ENCODE measurements at regions not wholly inside any gene's neighbourhood (a gene's known extent, or its start where the extent isn't known, plus 50 kb on each side); places are given as distances from the start of the nearest gene placed in this dataset.
A peak's percentile ranks its signal among the peaks of the same experiment; 100 is the strongest.
"Not testable (repeated sequence)": the region's sequence is repeated elsewhere in the genome, so short reads cannot be mapped to it uniquely, and the experiment has no call there.

- Histone ChIP-seq H3K27me3 (no peaks in the 10 kb centered on the region), H3K36me3 (no peaks in the 10 kb centered on the region), H3K4me1 (no peaks in the 10 kb centered on the region), H3K4me3 (no peak overlapping the region), H3K27ac (no peak overlapping the region), H3K9me3 (no peaks in the 10 kb centered on the region)
- intact Hi-C loops (cut with DNase I; ENCODE audit: low total_unique reads): no loop called here
- TF ChIP-seq EP300 (IDR thresholded peaks at IDR 0.05): no peak
- TF ChIP-seq, protein P1, sequence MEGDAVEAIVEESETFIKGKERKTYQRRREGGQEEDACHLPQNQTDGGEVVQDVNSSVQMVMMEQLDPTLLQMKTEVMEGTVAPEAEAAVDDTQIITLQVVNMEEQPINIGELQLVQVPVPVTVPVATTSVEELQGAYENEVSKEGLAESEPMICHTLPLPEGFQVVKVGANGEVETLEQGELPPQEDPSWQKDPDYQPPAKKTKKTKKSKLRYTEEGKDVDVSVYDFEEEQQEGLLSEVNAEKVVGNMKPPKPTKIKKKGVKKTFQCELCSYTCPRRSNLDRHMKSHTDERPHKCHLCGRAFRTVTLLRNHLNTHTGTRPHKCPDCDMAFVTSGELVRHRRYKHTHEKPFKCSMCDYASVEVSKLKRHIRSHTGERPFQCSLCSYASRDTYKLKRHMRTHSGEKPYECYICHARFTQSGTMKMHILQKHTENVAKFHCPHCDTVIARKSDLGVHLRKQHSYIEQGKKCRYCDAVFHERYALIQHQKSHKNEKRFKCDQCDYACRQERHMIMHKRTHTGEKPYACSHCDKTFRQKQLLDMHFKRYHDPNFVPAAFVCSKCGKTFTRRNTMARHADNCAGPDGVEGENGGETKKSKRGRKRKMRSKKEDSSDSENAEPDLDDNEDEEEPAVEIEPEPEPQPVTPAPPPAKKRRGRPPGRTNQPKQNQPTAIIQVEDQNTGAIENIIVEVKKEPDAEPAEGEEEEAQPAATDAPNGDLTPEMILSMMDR (IDR thresholded peaks at IDR 0.05): no peak
- no peak for TF ChIP-seq POLR2A (IDR thresholded peaks at IDR 0.05)
- no peak for DNase-seq
These were observed 239.2 kb downstream of the RPIA start for GRCh38 chr2:88930659-88931058.

GRCh38 chr2:88932686-88933085 is 241.2 kb downstream of the RPIA start:
- H3K4me1 ChIP-seq: no peaks in the 10 kb centered on the region
- H3K9me3 ChIP-seq: no peaks in the 10 kb centered on the region
- H3K27ac ChIP-seq: no peak overlapping the region
- 73 to 84% (median 77%) methylated on average over 3 of the region's 3 CpGs for WGBS, 5 donors
- DNase-seq: no peak
- intact Hi-C loops (cut with DNase I; ENCODE audit: low total_unique reads): no loop called here
- no peaks in the 10 kb centered on the region for H3K27me3 ChIP-seq
- TF ChIP-seq EP300 (IDR thresholded peaks at IDR 0.05): no peak
- TF ChIP-seq, protein P1 (IDR thresholded peaks at IDR 0.05): no peak
- no peak for TF ChIP-seq POLR2AphosphoS5 (IDR thresholded peaks at IDR 0.05)
- no peak for TF ChIP-seq POLR2A (IDR thresholded peaks at IDR 0.05)
- H3K36me3 ChIP-seq: no peaks in the 10 kb centered on the region
- H3K4me3 ChIP-seq: no peak overlapping the region

- Histone ChIP-seq H3K27ac (no peak overlapping the region), H3K9me3 (no peaks in the 10 kb centered on the region), H3K4me3 (no peak overlapping the region), H3K4me1 (no peaks in the 10 kb centered on the region), H3K36me3 (no peaks in the 10 kb centered on the region), H3K27me3 (no peaks in the 10 kb centered on the region)
- 60 to 78% (median 67%) methylated on average over 4 of the region's 4 CpGs for WGBS, 5 donors
- intact Hi-C loops (cut with DNase I; ENCODE audit: low total_unique reads): no loop called here
- no peak for DNase-seq
- TF ChIP-seq POLR2A (IDR thresholded peaks at IDR 0.05) (no peak), EP300 (IDR thresholded peaks at IDR 0.05) (no peak), POLR2AphosphoS5 (IDR thresholded peaks at IDR 0.05) (no peak)
- TF ChIP-seq, protein P1 (IDR thresholded peaks at IDR 0.05): no peak
These were observed 241.6 kb downstream of the RPIA start for GRCh38 chr2:88933091-88933490.

GRCh38 chr2:88933980-88934379 is 242.5 kb downstream of the RPIA start:
- intact Hi-C loops (cut with DNase I; ENCODE audit: low total_unique reads): no loop called here
- Histone ChIP-seq H3K27ac (no peak overlapping the region), H3K4me1 (no peaks in the 10 kb centered on the region), H3K27me3 (no peaks in the 10 kb centered on the region), H3K4me3 (no peak overlapping the region), H3K9me3 (no peaks in the 10 kb centered on the region), H3K36me3 (no peaks in the 10 kb centered on the region)
- no peak for TF ChIP-seq EP300 (IDR thresholded peaks at IDR 0.05)
- TF ChIP-seq POLR2AphosphoS5 (IDR thresholded peaks at IDR 0.05): no peak
- no peak for TF ChIP-seq POLR2A (IDR thresholded peaks at IDR 0.05)
- TF ChIP-seq, protein P1 (IDR thresholded peaks at IDR 0.05): no peak
- peak in 1 of 2 donors; percentile 16 for DNase-seq
- 13 to 35% (median 29%) methylated on average over 1 of the region's 1 CpG for WGBS, 5 donors

DNA sequence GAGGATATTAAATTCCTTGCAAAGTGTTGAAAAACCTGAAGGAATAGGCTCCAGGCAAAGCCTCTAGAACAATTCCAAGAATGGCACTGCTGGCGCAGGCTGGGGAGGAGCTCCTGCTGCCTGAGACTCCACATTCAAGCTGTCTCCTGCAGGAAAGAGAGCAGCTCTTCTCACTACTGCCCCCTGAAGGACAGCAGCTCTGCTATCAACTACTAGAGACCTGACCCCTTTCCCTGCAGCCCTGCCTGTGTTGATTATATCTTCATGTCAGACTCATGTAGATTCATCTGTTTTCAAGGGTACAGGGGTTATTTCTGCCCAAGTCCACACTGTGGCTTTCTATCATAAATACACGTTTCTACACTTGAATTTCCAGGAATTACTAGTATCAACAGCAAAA is 249.7 kb downstream of the RPIA start:
- H3K4me3 ChIP-seq; intact Hi-C loops (cut with DNase I; ENCODE audit: low total_unique reads); H3K36me3 ChIP-seq; H3K4me1 ChIP-seq; H3K27me3 ChIP-seq; H3K27ac ChIP-seq; H3K9me3 ChIP-seq: not testable (repeated sequence)
- DNase-seq: peak in 1 of 2 donors; percentile 28
- 24 to 48% (median 31%) methylated on average over 2 of the region's 2 CpGs for WGBS, 5 donors
